IPS DF 6.9 (cell line): ENCODE measurements at regions not wholly inside any gene's neighbourhood (a gene's known extent, or its start where the extent isn't known, plus 50 kb on each side); places are given as distances from the start of the nearest gene placed in this dataset.

Experiments
- DNase-seq: peaks from one replicate; pipeline ENCODE4 v3.0.0-alpha.2; 2013; ENCODE audit warnings: low read depth, low spot score
- H3K27ac ChIP-seq: one replicate; pipeline ENCODE4 v1.5.1; 2013; ENCODE audit warnings: low read length, control low read depth
- H3K27me3 ChIP-seq: 2 replicates; pipeline ENCODE4 v1.6.1; 2013; ENCODE audit warnings: mild to moderate bottlenecking, low read length; ENCODE audit not compliant: control insufficient read depth, insufficient read depth
- H3K36me3 ChIP-seq: 2 replicates; pipeline ENCODE4 v1.6.1; 2013; ENCODE audit warnings: low read length; ENCODE audit not compliant: control insufficient read depth, insufficient read depth
- H3K4me1 ChIP-seq: 2 replicates; pipeline ENCODE4 v1.6.1; 2013; ENCODE audit warnings: low read length; ENCODE audit not compliant: control insufficient read depth, insufficient read depth
- H3K4me3 ChIP-seq: 2 replicates; pipeline ENCODE4 v1.5.1; 2013; ENCODE audit warnings: mild to moderate bottlenecking, low read length
- H3K9me3 ChIP-seq: 2 replicates; pipeline ENCODE4 v1.6.1; 2013; ENCODE audit warnings: low read length, inconsistent platforms; ENCODE audit not compliant: control insufficient read depth, insufficient read depth
- WGBS: extraction: QIAGEN DNeasy Blood & Tissue Kit; methylation state at CpG from one replicate; pipeline ENCODE4 v1.1.7; 2013; ENCODE audit warnings: mixed read lengths, missing lambda C conversion rate; ENCODE audit not compliant: insufficient read length, insufficient coverage; 5-methylcytosine and 5-hydroxymethylcytosine counted together

- no peaks in the 10 kb centered on the region for H3K4me1 ChIP-seq
- H3K27me3 ChIP-seq = no peaks in the 10 kb centered on the region
- no peak overlapping the region for H3K27ac ChIP-seq
- H3K36me3 ChIP-seq = no peaks in the 10 kb centered on the region
- DNase-seq = no peak
- H3K9me3 ChIP-seq = no peaks in the 10 kb centered on the region
- no CpG with 5 or more reads among the region's 23 CpGs for WGBS
- no peak overlapping the region for H3K4me3 ChIP-seq
Measured at GRCh38 chr6:169072127-169073042, 181.3 kb downstream of the THBS2 start.

- H3K27ac ChIP-seq = no peak overlapping the region
- no peak for DNase-seq
- WGBS = no CpG with 5 or more reads among the region's 7 CpGs
Measured at GRCh38 chr6:169071394-169071793, 182.3 kb downstream of the THBS2 start.

GRCh38 chr6:169070506-169071176 lies 183.0 kb downstream of the THBS2 start:
- no peaks in the 10 kb centered on the region for H3K27me3 ChIP-seq
- no CpG with 5 or more reads among the region's 14 CpGs for WGBS
- H3K36me3 ChIP-seq = no peaks in the 10 kb centered on the region
- no peak for DNase-seq
- no peak overlapping the region for H3K4me3 ChIP-seq
- H3K27ac ChIP-seq = no peak overlapping the region
- no peaks in the 10 kb centered on the region for H3K4me1 ChIP-seq
- no peaks in the 10 kb centered on the region for H3K9me3 ChIP-seq

More at GRCh38 chr6:169071394-169071793, 182.3 kb downstream of the THBS2 start:
- Histone ChIP-seq H3K4me3 (no peak overlapping the region), H3K4me1 (no peaks in the 10 kb centered on the region), H3K9me3 (no peaks in the 10 kb centered on the region), H3K36me3 (no peaks in the 10 kb centered on the region), H3K27me3 (no peaks in the 10 kb centered on the region)

- no peak overlapping the region for H3K4me3 ChIP-seq
- H3K27ac ChIP-seq = no peak overlapping the region
- H3K36me3 ChIP-seq = no peaks in the 10 kb centered on the region
- no peaks in the 10 kb centered on the region for H3K4me1 ChIP-seq
- no peak for DNase-seq
- no CpG with 5 or more reads among the region's 7 CpGs for WGBS
- no peaks in the 10 kb centered on the region for H3K9me3 ChIP-seq
- H3K27me3 ChIP-seq = no peaks in the 10 kb centered on the region
Measured at GRCh38 chr6:169069356-169069755, 184.3 kb downstream of the THBS2 start.

GRCh38 chr6:169064194-169064593 lies 189.5 kb downstream of the THBS2 start:
- 100% methylated on average over 2 of the region's 7 CpGs for WGBS
- Histone ChIP-seq H3K9me3 (no peaks in the 10 kb centered on the region), H3K27ac (no peak overlapping the region), H3K4me1 (no peaks in the 10 kb centered on the region), H3K36me3 (no peaks in the 10 kb centered on the region), H3K27me3 (no peaks in the 10 kb centered on the region), H3K4me3 (no peak overlapping the region)
- DNase-seq = no peak

GRCh38 chr6:169062272-169062671 lies 191.4 kb downstream of the THBS2 start:
- no peak overlapping the region for H3K27ac ChIP-seq
- H3K27me3 ChIP-seq = no peaks in the 10 kb centered on the region
- no peak for DNase-seq
- H3K9me3 ChIP-seq = no peaks in the 10 kb centered on the region
- H3K4me3 ChIP-seq = no peak overlapping the region
- H3K4me1 ChIP-seq = no peaks in the 10 kb centered on the region
- H3K36me3 ChIP-seq = no peaks in the 10 kb centered on the region
- WGBS = no CpG with 5 or more reads among the region's 12 CpGs

- Histone ChIP-seq H3K4me3 (no peak overlapping the region), H3K27me3 (no peaks in the 10 kb centered on the region), H3K4me1 (no peaks in the 10 kb centered on the region), H3K27ac (no peak overlapping the region), H3K36me3 (no peaks in the 10 kb centered on the region), H3K9me3 (no peaks in the 10 kb centered on the region)
- WGBS = no CpG with 5 or more reads among the region's 12 CpGs
- no peak for DNase-seq
Measured at GRCh38 chr6:169058634-169059033, 195.0 kb downstream of the THBS2 start.

- Histone ChIP-seq H3K27ac (no peak overlapping the region), H3K36me3 (no peaks in the 10 kb centered on the region), H3K4me1 (no peaks in the 10 kb centered on the region), H3K9me3 (no peaks in the 10 kb centered on the region), H3K27me3 (no peaks in the 10 kb centered on the region), H3K4me3 (no peak overlapping the region)
- DNase-seq = no peak
Measured at GRCh38 chr6:169052462-169052861, 201.2 kb downstream of the THBS2 start.

GRCh38 chr6:169051371-169051770 lies 202.3 kb downstream of the THBS2 start:
- no peak for DNase-seq
- Histone ChIP-seq H3K4me1 (no peaks in the 10 kb centered on the region), H3K27ac (no peak overlapping the region), H3K36me3 (no peaks in the 10 kb centered on the region), H3K4me3 (no peak overlapping the region), H3K27me3 (no peaks in the 10 kb centered on the region), H3K9me3 (no peaks in the 10 kb centered on the region)
- no CpG with 5 or more reads among the region's 1 CpG for WGBS

GRCh38 chr6:169048865-169049205 lies 204.8 kb downstream of the THBS2 start:
- Histone ChIP-seq H3K9me3 (no peaks in the 10 kb centered on the region), H3K27me3 (no peaks in the 10 kb centered on the region), H3K4me3 (no peak overlapping the region), H3K27ac (no peak overlapping the region), H3K4me1 (no peaks in the 10 kb centered on the region), H3K36me3 (no peaks in the 10 kb centered on the region)
- no peak for DNase-seq
- no CpG with 5 or more reads among the region's 11 CpGs for WGBS
